ENCODE measurements at regions not wholly inside any gene's neighbourhood (a gene's known extent, or its start where the extent isn't known, plus 50 kb on each side); places are given as distances from the start of the nearest gene placed in this dataset.

- no peak for DNase-seq
Observed at GRCh38 chr1:201711811-201712210, 117.1 kb upstream of the IPO9 start.

- no peak for DNase-seq
Observed at GRCh38 chr1:201712387-201713085, 116.4 kb upstream of the IPO9 start.

- DNase-seq = no peak
Observed at GRCh38 chr1:201713086-201713810, 115.7 kb upstream of the IPO9 start.

DNA sequence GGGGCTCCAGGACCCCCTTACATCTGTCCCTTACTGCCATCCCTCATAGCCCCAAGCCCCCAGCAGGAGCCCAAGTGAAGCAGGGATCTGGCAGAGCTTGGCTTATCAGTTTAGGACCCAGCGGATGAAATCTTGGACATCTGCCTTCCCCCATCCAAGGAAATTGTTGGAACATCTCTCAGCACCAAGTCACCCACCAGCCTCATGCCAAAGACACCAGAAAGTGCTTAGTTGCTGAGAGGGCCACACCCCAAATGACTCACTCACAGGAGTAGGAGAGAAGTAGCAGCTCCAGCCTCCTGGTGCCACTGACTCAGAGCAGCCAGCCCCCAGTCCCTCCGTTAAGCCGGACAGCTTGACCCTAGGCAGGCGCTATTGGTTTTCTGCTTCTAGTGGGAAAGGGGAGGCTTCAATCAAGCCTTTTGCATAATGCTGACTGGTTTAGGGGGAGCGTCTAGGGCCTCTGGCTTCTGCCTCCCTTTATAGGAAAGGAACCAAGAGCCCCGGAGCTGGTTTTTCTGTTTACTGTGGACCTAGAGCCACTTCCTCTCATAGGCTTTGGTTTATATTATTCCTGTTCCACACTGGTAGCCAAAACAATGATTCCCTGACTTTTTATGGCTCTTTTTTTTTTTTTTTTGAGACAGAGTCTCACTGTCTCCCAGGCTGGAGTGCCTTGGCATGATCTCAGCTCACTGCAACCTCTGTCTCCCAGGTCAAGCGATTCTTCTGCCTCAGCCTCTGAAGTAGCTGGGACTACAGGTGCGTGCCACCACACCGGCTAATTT is 114.2 kb upstream of the IPO9 start:
- no peak for DNase-seq

GRCh38 chr1:201715351-201715750 is 113.6 kb upstream of the IPO9 start:
- DNase-seq = no peak

DNA sequence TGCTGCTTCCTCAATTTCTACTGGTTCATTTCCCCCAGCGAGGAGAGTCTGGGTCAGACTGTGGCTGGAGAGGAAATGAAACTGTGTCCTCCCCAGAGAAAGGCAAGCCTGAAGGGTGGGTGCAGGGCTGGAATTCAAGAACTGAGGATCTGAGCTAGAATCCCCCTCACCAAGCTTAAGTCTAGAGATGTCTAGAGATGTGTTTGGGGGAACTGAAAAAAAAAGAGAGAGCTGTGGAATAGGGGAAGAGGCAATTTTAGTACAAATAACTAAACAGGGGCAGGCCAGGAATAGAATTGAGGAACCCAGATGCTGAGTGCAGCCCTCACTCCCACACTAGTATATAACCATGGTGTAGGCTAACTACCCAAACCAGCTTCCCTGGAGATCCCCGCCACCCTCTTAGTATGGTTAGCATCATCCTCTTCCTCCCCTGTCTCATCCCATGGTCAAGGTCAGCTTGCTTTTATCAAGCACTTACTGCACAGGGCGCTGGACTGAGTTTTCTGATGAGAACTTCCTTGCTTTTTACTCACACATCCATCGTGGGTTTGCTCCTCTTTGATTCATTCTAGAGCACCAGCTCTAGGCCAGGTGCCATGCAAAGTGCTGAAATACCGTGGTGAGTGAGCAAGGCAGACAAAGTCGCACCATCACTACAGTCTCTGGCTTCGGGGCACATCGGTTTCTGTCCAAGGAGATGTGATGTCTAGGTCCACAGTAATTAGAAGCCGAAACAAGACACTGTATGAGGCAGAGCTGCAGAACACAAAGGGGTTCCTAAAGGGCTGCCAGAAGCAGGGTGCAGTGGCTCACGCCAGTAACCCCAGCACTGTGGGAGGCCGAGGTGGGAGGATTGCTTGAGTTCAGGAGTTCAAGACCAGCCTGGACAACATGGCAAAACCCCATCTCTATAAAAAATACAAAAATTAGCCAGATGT is 112.9 kb upstream of the IPO9 start:
- DNase-seq = no peak

- DNase-seq = no peak
Observed at GRCh38 chr1:201716742-201717135, 112.2 kb upstream of the IPO9 start.

- no peak for DNase-seq
Observed at GRCh38 chr1:201717286-201717685, 111.7 kb upstream of the IPO9 start.

GRCh38 chr1:201718346-201719202 is 110.4 kb upstream of the IPO9 start:
- no peak for DNase-seq

- DNase-seq = no peak
Observed at GRCh38 chr1:201719812-201720521, 109.0 kb upstream of the IPO9 start.

GRCh38 chr1:201720522-201720844 is 108.5 kb upstream of the IPO9 start:
- DNase-seq = no peak

DNA sequence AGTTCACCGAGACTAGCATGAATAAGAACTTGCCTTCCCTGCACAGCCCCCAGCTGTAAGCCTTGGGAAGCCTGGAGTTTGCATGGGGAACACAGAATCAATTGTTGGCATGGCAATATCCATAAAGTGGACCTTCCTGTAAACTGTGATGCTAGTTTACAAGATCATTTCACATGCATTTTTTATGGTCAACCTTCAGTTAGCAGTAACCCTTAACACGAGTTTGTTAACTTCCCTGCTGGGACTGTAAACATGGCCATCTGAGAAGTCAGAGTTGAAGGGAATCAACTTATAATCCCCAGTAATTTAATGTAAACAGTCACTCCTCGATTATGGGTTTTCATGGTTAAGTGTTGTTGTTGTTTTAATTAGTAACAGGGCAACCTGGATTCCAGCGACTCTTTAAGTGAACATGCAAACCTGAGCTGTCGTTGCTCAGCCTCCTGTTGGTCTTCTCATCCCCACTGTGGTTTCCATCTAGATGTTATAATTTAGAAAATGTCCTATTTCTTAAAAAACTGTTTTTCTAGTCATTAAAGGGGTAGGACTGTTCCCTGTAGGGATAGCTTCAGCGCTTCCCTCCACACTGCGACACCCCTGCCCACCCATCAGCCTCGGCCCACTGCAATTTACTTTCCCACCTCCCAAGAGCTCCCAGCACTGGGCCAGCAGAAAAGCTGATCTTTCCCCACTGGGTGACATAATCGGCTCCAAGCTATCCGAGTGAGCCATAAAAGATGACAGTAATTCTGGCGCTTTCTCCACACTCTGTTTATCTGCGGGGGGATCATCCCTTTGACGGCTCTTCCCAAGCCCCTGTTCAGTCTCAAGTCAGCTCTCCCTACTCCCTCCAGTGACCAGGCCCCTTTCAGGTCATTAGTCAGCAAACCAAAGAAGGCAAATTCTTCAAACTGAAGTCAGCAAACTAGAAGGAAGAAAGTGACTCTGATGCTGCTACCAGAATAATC is 107.6 kb upstream of the IPO9 start:
- DNase-seq = no peak

DNA sequence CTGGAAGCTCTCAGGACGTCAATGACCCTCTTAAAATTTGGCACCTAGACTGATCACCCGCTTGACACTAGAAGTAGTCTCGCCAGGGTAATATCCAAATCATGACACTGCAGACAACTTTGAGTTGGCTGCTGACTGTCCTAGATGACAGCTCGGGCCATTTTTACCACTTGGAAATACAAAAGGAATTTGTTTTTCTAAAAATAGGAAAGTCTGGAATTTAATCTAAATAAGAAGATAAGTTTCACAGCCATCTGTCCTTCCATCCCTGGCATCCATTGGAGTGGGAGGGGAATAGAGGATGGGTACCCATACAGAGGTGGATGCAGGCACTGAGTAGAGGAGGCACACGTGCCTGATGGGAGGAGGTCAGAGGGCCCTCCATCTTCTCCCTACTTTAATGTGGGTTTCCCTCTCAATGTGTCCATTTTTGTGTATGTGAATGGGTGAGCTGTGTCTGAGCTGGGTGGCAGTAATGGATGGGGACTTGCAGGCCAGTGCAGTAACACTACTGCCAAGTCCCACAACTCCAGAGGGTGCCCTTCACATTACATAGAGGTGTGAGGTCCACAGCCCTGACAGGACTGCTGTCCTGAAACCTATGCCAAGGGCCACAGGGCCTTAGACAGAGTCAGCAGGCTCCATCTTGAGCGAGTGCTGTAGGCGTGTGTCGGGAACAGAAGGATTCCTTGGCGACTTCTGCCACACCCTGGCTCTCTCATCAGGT is 104.8 kb upstream of the IPO9 start:
- DNase-seq = no peak

- DNase-seq = no peak
Observed at GRCh38 chr1:201724766-201725118, 104.2 kb upstream of the IPO9 start.

GRCh38 chr1:201726700-201727099 is 102.3 kb upstream of the IPO9 start:
- DNase-seq = no peak

- DNase-seq = peak; percentile 53
Observed at GRCh38 chr1:201728731-201729130, 100.2 kb upstream of the IPO9 start.

GRCh38 chr1:201729973-201730608 is 98.9 kb upstream of the IPO9 start:
- DNase-seq = no peak

- DNase-seq = no peak
Observed at GRCh38 chr1:201730611-201731010, 98.3 kb upstream of the IPO9 start.

- DNase-seq = no peak
Observed at GRCh38 chr1:201731142-201731541, 97.8 kb upstream of the IPO9 start.

Measured in COR-L47 (cell line).